ENCODE measurements at regions not wholly inside any gene's neighbourhood (a gene's known extent, or its start where the extent isn't known, plus 50 kb on each side); places are given as distances from the start of the nearest gene placed in this dataset.

DNA sequence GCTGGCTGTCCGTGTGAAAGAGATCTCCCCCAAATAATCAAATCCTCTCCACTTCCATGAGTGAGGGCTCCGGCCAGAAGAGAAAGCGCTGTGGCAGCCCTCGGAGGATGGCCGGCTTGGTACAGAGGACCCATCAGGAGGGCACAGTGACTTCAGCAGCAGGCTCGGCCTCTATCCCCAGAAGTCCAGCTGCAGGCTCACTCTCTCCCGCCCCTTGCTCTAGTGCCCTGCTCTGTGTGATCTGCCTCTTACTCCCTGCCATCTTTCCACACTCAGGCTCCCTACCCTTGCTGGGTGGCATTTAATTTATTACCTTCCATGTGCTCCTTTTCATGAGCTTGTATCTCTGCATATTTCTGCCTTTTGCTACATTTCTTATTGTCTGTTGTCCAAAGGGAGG lies 129.7 kb downstream of the SPATA19 start:
- ATAC-seq (ENCODE audit: low read depth): no peak

GRCh38 chr11:133714471-133715375 lies 130.6 kb downstream of the SPATA19 start:
- Mint-ChIP-seq H3K4me1 (no peaks in the 10 kb centered on the region), H3K4me3 (no peak overlapping the region), H3K27me3 (peaks cover 6% of the 10 kb centered on the region), H3K9me3 (no peaks in the 10 kb centered on the region), H3K27ac (no peak overlapping the region), H3K36me3 (no peaks in the 10 kb centered on the region)
- ATAC-seq (ENCODE audit: low read depth): no peak
- POLR2A ChIA-PET: no interaction called here
- DNase-seq: no peak

More for the DNA sequence above, 129.7 kb downstream of the SPATA19 start:
- no peak for DNase-seq
- no peaks in the 10 kb centered on the region for H3K4me1 Mint-ChIP-seq
- no peak overlapping the region for H3K4me3 Mint-ChIP-seq
- H3K27me3 Mint-ChIP-seq: peaks cover 6% of the 10 kb centered on the region
- POLR2A ChIA-PET: no interaction called here
- H3K27ac Mint-ChIP-seq: no peak overlapping the region
- H3K36me3 Mint-ChIP-seq: no peaks in the 10 kb centered on the region
- H3K9me3 Mint-ChIP-seq: no peaks in the 10 kb centered on the region

- POLR2A ChIA-PET: no interaction called here
- no peak for ATAC-seq (ENCODE audit: low read depth)
- peaks cover 6% of the 10 kb centered on the region for H3K27me3 Mint-ChIP-seq
Observed at GRCh38 chr11:133713844-133714243, 131.5 kb downstream of the SPATA19 start.

GRCh38 chr11:133713406-133713805 lies 131.9 kb downstream of the SPATA19 start:
- no peak for ATAC-seq (ENCODE audit: low read depth)
- POLR2A ChIA-PET: no interaction called here
- H3K27ac Mint-ChIP-seq: no peak overlapping the region
- H3K27me3 Mint-ChIP-seq: peaks cover 6% of the 10 kb centered on the region
- no peak overlapping the region for H3K4me3 Mint-ChIP-seq
- no peaks in the 10 kb centered on the region for H3K4me1 Mint-ChIP-seq
- no peaks in the 10 kb centered on the region for H3K36me3 Mint-ChIP-seq
- H3K9me3 Mint-ChIP-seq: no peaks in the 10 kb centered on the region
- no peak for DNase-seq

More at GRCh38 chr11:133713844-133714243, 131.5 kb downstream of the SPATA19 start:
- Mint-ChIP-seq H3K9me3 (no peaks in the 10 kb centered on the region), H3K4me1 (no peaks in the 10 kb centered on the region), H3K36me3 (no peaks in the 10 kb centered on the region), H3K4me3 (no peak overlapping the region), H3K27ac (no peak overlapping the region)
- DNase-seq: no peak

GRCh38 chr11:133712051-133712560 lies 133.2 kb downstream of the SPATA19 start:
- H3K27me3 Mint-ChIP-seq: peaks cover 6% of the 10 kb centered on the region
- H3K9me3 Mint-ChIP-seq: no peaks in the 10 kb centered on the region
- H3K4me1 Mint-ChIP-seq: no peaks in the 10 kb centered on the region
- POLR2A ChIA-PET: no interaction called here
- H3K27ac Mint-ChIP-seq: no peak overlapping the region
- no peaks in the 10 kb centered on the region for H3K36me3 Mint-ChIP-seq
- H3K4me3 Mint-ChIP-seq: no peak overlapping the region
- no peak for DNase-seq
- ATAC-seq (ENCODE audit: low read depth): no peak

DNA sequence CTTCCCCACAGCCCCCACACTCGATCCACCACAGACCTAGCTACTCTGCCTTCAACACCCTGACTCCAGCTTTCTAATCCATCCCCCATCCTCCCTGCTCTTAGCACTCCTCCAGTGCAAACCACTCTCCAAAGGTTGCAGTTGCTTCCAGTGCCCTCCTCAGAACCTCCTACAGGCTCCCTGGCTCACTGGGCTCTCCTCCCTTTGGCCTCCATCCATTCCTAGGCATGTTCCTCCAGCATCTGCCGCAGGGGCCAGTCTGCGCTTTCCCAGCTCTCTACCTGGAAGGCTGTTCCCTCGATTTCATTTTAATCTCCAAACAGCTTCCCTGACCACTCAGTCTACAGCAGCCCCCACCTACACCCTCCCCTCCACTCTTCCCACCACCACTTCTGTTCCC lies 133.8 kb downstream of the SPATA19 start:
- no peak overlapping the region for H3K4me3 Mint-ChIP-seq
- DNase-seq (no peak), ATAC-seq (ENCODE audit: low read depth) (no peak)
- POLR2A ChIA-PET: no interaction called here
- H3K36me3 Mint-ChIP-seq: no peaks in the 10 kb centered on the region
- no peaks in the 10 kb centered on the region for H3K9me3 Mint-ChIP-seq
- H3K27me3 Mint-ChIP-seq: peaks cover 6% of the 10 kb centered on the region
- no peaks in the 10 kb centered on the region for H3K4me1 Mint-ChIP-seq
- no peak overlapping the region for H3K27ac Mint-ChIP-seq

GRCh38 chr11:133710681-133711240 lies 134.6 kb downstream of the SPATA19 start:
- Mint-ChIP-seq H3K4me3 (no peak overlapping the region), H3K9me3 (no peaks in the 10 kb centered on the region), H3K27me3 (peaks cover 6% of the 10 kb centered on the region), H3K27ac (no peak overlapping the region), H3K36me3 (no peaks in the 10 kb centered on the region), H3K4me1 (no peaks in the 10 kb centered on the region)
- POLR2A ChIA-PET: no interaction called here
- no peak for DNase-seq
- ATAC-seq (ENCODE audit: low read depth): no peak

GRCh38 chr11:133710241-133710640 lies 135.1 kb downstream of the SPATA19 start:
- no peak overlapping the region for H3K27ac Mint-ChIP-seq
- no peaks in the 10 kb centered on the region for H3K36me3 Mint-ChIP-seq
- POLR2A ChIA-PET: no interaction called here
- ATAC-seq (ENCODE audit: low read depth): no peak
- no peak overlapping the region for H3K4me3 Mint-ChIP-seq
- H3K9me3 Mint-ChIP-seq: no peaks in the 10 kb centered on the region
- H3K4me1 Mint-ChIP-seq: no peaks in the 10 kb centered on the region
- H3K27me3 Mint-ChIP-seq: peaks cover 6% of the 10 kb centered on the region
- no peak for DNase-seq

GRCh38 chr11:133708547-133709051 lies 136.7 kb downstream of the SPATA19 start:
- H3K27me3 Mint-ChIP-seq: peaks cover 6% of the 10 kb centered on the region
- no peak for DNase-seq
- no peaks in the 10 kb centered on the region for H3K36me3 Mint-ChIP-seq
- POLR2A ChIA-PET: no interaction called here
- no peak overlapping the region for H3K4me3 Mint-ChIP-seq
- ATAC-seq (ENCODE audit: low read depth): no peak
- no peaks in the 10 kb centered on the region for H3K4me1 Mint-ChIP-seq
- no peaks in the 10 kb centered on the region for H3K9me3 Mint-ChIP-seq
- H3K27ac Mint-ChIP-seq: no peak overlapping the region

DNA sequence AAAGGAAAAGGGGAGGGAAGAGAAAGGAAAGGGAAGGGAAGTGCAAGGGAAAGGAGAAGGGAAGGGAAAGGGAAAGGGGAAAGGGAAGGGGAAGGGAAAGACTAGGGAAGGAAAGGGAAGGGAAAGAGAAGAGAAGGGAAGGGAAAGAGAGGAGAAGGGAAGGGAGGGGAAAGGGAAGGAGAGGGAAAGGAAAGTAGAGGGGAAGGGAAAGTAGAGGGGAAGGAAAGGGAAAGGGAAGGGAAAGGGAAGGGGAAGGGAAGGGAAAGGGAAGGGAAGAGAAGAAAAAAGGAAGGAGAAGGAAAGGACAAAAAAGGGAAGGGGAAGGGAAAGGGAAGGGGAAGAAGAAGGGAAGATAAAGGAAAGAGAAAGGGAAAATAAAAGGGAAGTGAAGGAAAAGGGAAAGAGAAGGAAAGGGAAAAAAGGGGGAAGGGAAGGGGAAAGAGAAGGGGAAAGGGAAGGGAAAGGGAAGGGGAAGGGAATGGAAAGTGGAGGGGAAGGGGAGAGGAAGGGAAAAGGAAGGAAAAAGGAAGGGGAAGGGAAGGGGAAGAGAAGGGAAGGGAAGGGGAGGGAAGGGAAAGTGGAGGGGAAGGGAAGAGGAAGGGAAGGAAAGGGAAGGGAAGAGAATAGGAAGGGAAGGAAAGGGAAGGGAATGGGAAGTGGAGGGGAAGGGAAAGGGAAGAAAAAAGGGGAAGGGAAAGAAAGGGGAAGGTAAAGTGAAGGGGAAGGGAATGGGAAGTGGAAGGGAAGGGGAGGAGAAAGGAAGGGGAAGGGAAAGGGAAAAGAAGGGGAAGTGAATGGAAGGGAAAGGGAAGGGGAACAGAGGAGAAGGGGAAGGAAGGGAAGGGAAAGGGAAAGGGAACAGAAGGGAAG lies 138.2 kb downstream of the SPATA19 start:
- Mint-ChIP-seq H3K4me3 (no peak overlapping the region), H3K9me3 (no peaks in the 10 kb centered on the region), H3K4me1 (no peaks in the 10 kb centered on the region), H3K27ac (no peak overlapping the region), H3K36me3 (no peaks in the 10 kb centered on the region), H3K27me3 (no peaks in the 10 kb centered on the region)
- no peak for DNase-seq
- POLR2A ChIA-PET: no interaction called here
- ATAC-seq (ENCODE audit: low read depth): no peak

- Mint-ChIP-seq H3K9me3 (no peaks in the 10 kb centered on the region), H3K4me1 (no peaks in the 10 kb centered on the region), H3K27me3 (no peaks in the 10 kb centered on the region), H3K4me3 (no peak overlapping the region), H3K27ac (no peak overlapping the region), H3K36me3 (no peaks in the 10 kb centered on the region)
- ATAC-seq (ENCODE audit: low read depth): no peak
- DNase-seq: no peak
- POLR2A ChIA-PET: no interaction called here
Observed at GRCh38 chr11:133705873-133706272, 139.4 kb downstream of the SPATA19 start.

- H3K36me3 Mint-ChIP-seq: no peaks in the 10 kb centered on the region
- no peak for ATAC-seq (ENCODE audit: low read depth)
- H3K4me1 Mint-ChIP-seq: no peaks in the 10 kb centered on the region
- no peak for DNase-seq
- H3K27me3 Mint-ChIP-seq: no peaks in the 10 kb centered on the region
- POLR2A ChIA-PET: no interaction called here
- H3K27ac Mint-ChIP-seq: no peak overlapping the region
- H3K9me3 Mint-ChIP-seq: no peaks in the 10 kb centered on the region
- H3K4me3 Mint-ChIP-seq: no peak overlapping the region
Observed at GRCh38 chr11:133705074-133705648, 140.2 kb downstream of the SPATA19 start.

DNA sequence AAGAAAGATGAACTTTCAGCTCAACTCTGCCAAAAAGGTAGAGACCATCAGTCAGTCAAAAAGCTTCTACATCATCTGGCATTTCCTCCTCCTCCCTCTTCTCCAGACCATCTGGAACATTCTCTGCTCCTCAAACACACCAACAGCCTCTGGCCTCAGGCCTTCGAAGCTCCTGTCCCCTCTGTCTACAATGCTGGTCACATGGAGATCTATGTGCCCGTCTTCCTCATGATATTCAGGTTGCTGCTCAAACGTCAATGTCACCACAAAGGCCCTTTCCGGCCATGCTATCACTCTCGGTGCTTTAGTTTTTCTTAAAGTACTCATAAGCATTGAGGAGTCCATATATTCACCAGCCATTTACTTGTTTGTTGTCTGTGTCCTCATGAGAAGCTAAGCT lies 146.2 kb downstream of the SPATA19 start:
- Mint-ChIP-seq H3K36me3 (no peaks in the 10 kb centered on the region), H3K27ac (no peak overlapping the region), H3K4me1 (no peaks in the 10 kb centered on the region), H3K4me3 (no peak overlapping the region), H3K27me3 (no peaks in the 10 kb centered on the region), H3K9me3 (no peaks in the 10 kb centered on the region)
- POLR2A ChIA-PET: no interaction called here
- DNase-seq (no peak), ATAC-seq (ENCODE audit: low read depth) (no peak)
